ENCODE measurements at regions not wholly inside any gene's neighbourhood (a gene's known extent, or its start where the extent isn't known, plus 50 kb on each side); places are given as distances from the start of the nearest gene placed in this dataset.
"Not testable (repeated sequence)": the region's sequence is repeated elsewhere in the genome, so short reads cannot be mapped to it uniquely, and the experiment has no call there.

DNA sequence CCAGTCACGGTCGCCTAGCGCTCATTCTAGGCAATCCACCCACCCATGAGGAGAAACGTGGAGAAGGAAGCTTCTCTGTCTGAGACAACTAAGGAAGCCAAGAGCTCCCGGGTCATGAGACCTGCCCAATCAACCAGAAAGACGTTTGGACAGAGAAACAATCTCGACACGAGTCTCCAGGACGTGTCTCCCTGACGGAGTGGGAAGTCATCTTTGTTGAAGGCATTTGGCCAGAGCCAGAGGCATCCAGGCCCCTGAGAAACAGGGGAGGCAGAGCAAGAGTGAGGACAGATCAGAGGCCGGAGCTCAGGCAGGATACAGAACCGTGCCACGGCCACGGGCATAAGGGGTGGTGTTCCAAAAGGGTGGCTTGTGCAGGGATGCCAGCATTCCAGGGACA is 479.0 kb downstream of the SPATA31A7 start:
- H3K4me3 ChIP-seq (ENCODE audit: control insufficient read depth, low read depth, low read length) = no peak overlapping the region
- TF ChIP-seq, protein P1, sequence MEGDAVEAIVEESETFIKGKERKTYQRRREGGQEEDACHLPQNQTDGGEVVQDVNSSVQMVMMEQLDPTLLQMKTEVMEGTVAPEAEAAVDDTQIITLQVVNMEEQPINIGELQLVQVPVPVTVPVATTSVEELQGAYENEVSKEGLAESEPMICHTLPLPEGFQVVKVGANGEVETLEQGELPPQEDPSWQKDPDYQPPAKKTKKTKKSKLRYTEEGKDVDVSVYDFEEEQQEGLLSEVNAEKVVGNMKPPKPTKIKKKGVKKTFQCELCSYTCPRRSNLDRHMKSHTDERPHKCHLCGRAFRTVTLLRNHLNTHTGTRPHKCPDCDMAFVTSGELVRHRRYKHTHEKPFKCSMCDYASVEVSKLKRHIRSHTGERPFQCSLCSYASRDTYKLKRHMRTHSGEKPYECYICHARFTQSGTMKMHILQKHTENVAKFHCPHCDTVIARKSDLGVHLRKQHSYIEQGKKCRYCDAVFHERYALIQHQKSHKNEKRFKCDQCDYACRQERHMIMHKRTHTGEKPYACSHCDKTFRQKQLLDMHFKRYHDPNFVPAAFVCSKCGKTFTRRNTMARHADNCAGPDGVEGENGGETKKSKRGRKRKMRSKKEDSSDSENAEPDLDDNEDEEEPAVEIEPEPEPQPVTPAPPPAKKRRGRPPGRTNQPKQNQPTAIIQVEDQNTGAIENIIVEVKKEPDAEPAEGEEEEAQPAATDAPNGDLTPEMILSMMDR (conservative IDR thresholded peaks at IDR 0.05; ENCODE audit: control insufficient read depth, insufficient read depth, low read depth, low read length) = no peak
- no peak for DNase-seq (ENCODE audit: low read depth)

GRCh38 chr9:61669352-61669751 is 479.5 kb downstream of the SPATA31A7 start:
- no peak for DNase-seq (ENCODE audit: low read depth)
- TF ChIP-seq, protein P1 (conservative IDR thresholded peaks at IDR 0.05; ENCODE audit: control insufficient read depth, insufficient read depth, low read depth, low read length) = no peak
- H3K4me3 ChIP-seq (ENCODE audit: control insufficient read depth, low read depth, low read length) = no peak overlapping the region

DNA sequence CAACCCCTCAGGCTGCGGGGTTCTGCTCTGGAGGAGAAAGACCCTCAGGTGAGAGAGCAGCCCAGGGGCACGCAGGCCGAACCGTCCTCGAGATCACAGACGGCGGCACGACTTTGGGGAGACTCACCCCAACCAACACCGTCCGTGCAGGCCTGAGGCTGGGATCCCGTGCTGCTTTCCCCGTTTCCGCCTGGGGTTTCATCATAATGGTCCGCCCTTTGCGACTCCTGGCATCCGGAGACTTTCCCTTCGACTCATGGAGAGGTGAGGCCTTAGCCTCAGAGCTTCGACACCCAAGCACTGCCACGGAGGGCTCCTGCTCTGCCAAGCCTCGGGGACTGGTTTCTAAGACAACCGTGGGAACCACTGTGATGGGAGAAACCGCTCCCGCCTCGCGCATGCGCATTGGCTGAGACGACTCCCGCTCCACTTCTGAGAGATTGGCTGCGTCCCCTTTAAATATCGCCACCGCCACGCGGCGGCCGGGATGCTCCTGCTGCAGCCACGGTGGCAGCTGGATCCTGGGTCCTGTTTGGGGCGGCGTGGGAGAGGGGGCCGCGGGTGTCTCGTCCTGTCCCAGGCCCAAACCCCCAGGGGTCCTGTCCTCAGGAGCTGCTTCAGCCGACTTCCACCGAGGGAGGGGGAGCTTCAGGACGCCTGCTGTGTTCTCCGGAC is 480.1 kb downstream of the SPATA31A7 start:
- not testable (repeated sequence) for H3K4me3 ChIP-seq (ENCODE audit: control insufficient read depth, low read depth, low read length)
- DNase-seq (ENCODE audit: low read depth) = peak; percentile 3

DNA sequence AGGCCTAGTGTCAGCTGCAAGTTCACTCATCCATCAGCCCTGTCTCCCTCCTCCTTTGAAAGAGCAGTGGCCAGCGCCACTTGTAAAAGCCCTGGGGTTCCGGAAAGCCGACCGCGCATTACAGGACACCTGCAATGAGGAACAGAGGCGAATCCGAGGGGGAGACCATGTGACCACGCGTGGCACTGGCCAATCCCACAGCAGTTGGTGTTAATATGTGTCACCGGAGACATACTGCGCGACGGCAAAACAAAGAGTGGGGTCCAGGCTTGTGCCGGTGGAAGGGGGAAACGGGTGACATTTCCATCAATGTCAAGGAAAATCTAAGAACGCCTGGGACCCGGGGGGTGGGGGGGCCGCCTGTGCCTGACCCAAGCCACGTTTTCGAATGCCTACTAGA is 480.8 kb downstream of the SPATA31A7 start:
- no peak overlapping the region for H3K4me3 ChIP-seq (ENCODE audit: control insufficient read depth, low read depth, low read length)
- no peak for DNase-seq (ENCODE audit: low read depth)
- TF ChIP-seq, protein P1 (conservative IDR thresholded peaks at IDR 0.05; ENCODE audit: control insufficient read depth, insufficient read depth, low read depth, low read length) = no peak

DNA sequence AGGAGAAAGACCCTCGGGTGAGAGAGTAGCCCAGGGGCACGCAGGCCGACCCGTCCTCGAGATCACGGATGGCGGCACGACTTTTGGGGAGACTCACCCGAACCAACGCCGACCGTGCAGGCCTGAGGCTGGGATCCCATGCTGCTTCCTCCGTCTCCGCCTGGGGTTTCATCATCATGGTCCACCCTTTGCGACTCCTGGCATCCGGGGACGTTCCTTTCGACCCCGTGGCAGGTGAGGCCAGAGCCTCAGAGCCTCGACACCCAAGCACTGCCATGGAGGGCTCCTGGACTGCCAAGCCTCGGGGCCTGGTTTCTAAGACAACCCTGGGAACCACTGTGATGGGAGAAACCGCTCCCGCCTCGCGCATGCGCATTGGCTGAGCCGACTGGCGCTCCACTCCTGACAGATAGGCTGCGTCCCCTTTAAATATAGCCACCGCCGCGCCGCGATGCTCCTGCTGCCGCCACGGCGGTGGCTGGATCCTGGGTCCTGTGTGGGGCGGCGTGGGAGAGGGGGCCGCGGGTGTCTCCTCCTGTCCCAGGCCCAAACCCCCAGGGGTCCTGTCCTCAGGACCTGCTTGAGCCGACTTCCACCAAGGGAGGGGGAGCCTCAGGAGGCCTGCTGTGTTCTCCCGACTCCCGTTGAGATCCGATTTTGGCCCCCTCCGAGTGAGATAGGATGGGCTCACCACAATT is 481.6 kb downstream of the SPATA31A7 start:
- TF ChIP-seq, protein P1 (conservative IDR thresholded peaks at IDR 0.05; ENCODE audit: control insufficient read depth, insufficient read depth, low read depth, low read length) = no peak
- H3K4me3 ChIP-seq (ENCODE audit: control insufficient read depth, low read depth, low read length) = no peak overlapping the region
- DNase-seq (ENCODE audit: low read depth) = no peak

DNA sequence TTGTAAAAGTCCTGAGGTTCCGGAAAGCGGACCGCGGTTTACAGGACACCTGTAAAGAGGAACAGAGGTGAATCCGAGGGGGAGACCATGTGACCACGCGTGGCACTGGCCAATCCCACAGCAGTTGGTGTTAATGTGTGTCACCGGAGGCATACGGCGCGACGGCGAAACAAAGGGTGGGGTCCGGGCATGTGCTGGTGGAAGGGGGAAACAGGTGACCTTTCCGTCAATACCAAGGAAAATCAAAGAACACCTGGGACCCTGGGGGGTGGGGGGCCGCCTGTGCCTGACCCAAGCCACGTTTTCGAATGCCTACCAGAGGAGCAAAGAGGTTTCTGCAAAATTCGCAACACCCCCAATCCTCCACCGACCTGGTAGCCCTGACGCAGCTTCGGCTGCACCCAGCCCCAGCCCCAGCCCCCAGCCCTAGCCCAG is 482.3 kb downstream of the SPATA31A7 start:
- not testable (repeated sequence) for H3K4me3 ChIP-seq (ENCODE audit: control insufficient read depth, low read depth, low read length); DNase-seq (ENCODE audit: low read depth)

- not testable (repeated sequence) for DNase-seq (ENCODE audit: low read depth)
Observed at GRCh38 chr9:61672645-61673167, 482.9 kb downstream of the SPATA31A7 start.

DNA sequence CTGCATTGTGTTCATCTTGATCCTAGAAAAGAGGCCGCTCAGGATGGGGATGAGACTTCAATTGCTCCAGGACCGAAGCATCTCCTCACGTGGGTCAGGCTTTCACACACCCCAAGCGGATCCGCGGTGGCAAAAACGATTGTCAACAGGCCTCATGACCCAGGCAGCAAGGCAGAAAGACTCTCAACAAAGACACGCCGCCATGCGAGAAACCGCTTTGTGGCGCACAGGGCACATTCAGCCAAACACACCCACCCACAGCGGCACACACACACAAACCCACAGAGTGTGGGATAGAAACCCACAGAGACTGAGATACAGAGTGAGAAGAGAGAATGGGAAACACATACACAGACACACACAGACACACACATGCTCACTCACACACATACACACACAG is 483.4 kb downstream of the SPATA31A7 start:
- no peak overlapping the region for H3K4me3 ChIP-seq (ENCODE audit: control insufficient read depth, low read depth, low read length)
- TF ChIP-seq, protein P1 (conservative IDR thresholded peaks at IDR 0.05; ENCODE audit: control insufficient read depth, insufficient read depth, low read depth, low read length) = no peak
- DNase-seq (ENCODE audit: low read depth) = no peak

More at GRCh38 chr9:61672645-61673167, 482.9 kb downstream of the SPATA31A7 start:
- not testable (repeated sequence) for H3K4me3 ChIP-seq (ENCODE audit: control insufficient read depth, low read depth, low read length)
